IPS-20b (cell line): ENCODE measurements at regions not wholly inside any gene's neighbourhood (a gene's known extent, or its start where the extent isn't known, plus 50 kb on each side); places are given as distances from the start of the nearest gene placed in this dataset.

ENCODE experiments used
- H3K27ac ChIP-seq: one replicate; pipeline ENCODE4 v1.5.1; 2013; ENCODE audit warnings: low read length
- H3K27me3 ChIP-seq: 2 replicates; pipeline ENCODE4 v1.6.1; 2013; ENCODE audit warnings: mild to moderate bottlenecking, low read length, inconsistent platforms; ENCODE audit not compliant: insufficient read depth
- H3K36me3 ChIP-seq: 2 replicates; pipeline ENCODE4 v1.6.1; 2013; ENCODE audit warnings: low read depth, mild to moderate bottlenecking, inconsistent platforms, low read length, moderate library complexity; ENCODE audit not compliant: insufficient read depth
- H3K4me1 ChIP-seq: 2 replicates; pipeline ENCODE4 v1.6.1; 2013; ENCODE audit warnings: mild to moderate bottlenecking, control low read depth, inconsistent platforms, low read length, moderate library complexity; ENCODE audit not compliant: insufficient read depth
- H3K4me3 ChIP-seq: 2 replicates; pipeline ENCODE4 v1.5.1; 2013; ENCODE audit warnings: mild to moderate bottlenecking, low read length, inconsistent platforms
- H3K9ac ChIP-seq: 2 replicates; pipeline ENCODE4 v1.6.1; 2013; ENCODE audit warnings: low read depth, mild to moderate bottlenecking, inconsistent platforms, low read length, moderate library complexity
- H3K9me3 ChIP-seq: 2 replicates; pipeline ENCODE4 v1.6.1; 2013; ENCODE audit warnings: mild to moderate bottlenecking, low read depth, low read length, inconsistent platforms; ENCODE audit not compliant: insufficient read depth

GRCh38 chr4:10184041-10184440 is 67.4 kb upstream of the WDR1 start:
- H3K4me3 ChIP-seq: no peak overlapping the region
- H3K27ac ChIP-seq: no peak overlapping the region
- H3K27me3 ChIP-seq: no peaks in the 10 kb centered on the region
- no peaks in the 10 kb centered on the region for H3K9me3 ChIP-seq
- no peaks in the 10 kb centered on the region for H3K4me1 ChIP-seq
- no peak overlapping the region for H3K9ac ChIP-seq
- no peaks in the 10 kb centered on the region for H3K36me3 ChIP-seq

GRCh38 chr4:10183462-10183861 is 66.9 kb upstream of the WDR1 start:
- Histone ChIP-seq H3K4me3 (no peak overlapping the region), H3K27ac (no peak overlapping the region), H3K4me1 (no peaks in the 10 kb centered on the region), H3K36me3 (no peaks in the 10 kb centered on the region), H3K9ac (no peak overlapping the region), H3K27me3 (no peaks in the 10 kb centered on the region), H3K9me3 (no peaks in the 10 kb centered on the region)

GRCh38 chr4:10182446-10183424 is 66.1 kb upstream of the WDR1 start:
- Histone ChIP-seq H3K27me3 (no peaks in the 10 kb centered on the region), H3K9ac (no peak overlapping the region), H3K27ac (no peak overlapping the region), H3K9me3 (no peaks in the 10 kb centered on the region), H3K4me1 (no peaks in the 10 kb centered on the region), H3K4me3 (no peak overlapping the region), H3K36me3 (no peaks in the 10 kb centered on the region)

GRCh38 chr4:10181745-10182445 is 65.3 kb upstream of the WDR1 start:
- no peaks in the 10 kb centered on the region for H3K4me1 ChIP-seq
- no peaks in the 10 kb centered on the region for H3K36me3 ChIP-seq

GRCh38 chr4:10180927-10181744 is 64.5 kb upstream of the WDR1 start:
- Histone ChIP-seq H3K4me1 (no peaks in the 10 kb centered on the region), H3K9me3 (no peaks in the 10 kb centered on the region), H3K27ac (no peak overlapping the region), H3K4me3 (no peak overlapping the region), H3K9ac (no peak overlapping the region), H3K36me3 (no peaks in the 10 kb centered on the region), H3K27me3 (no peaks in the 10 kb centered on the region)

More at GRCh38 chr4:10181745-10182445, 65.3 kb upstream of the WDR1 start:
- no peaks in the 10 kb centered on the region for H3K9me3 ChIP-seq
- H3K9ac ChIP-seq: no peak overlapping the region
- H3K27ac ChIP-seq: no peak overlapping the region
- H3K27me3 ChIP-seq: no peaks in the 10 kb centered on the region
- no peak overlapping the region for H3K4me3 ChIP-seq

- no peaks in the 10 kb centered on the region for H3K4me1 ChIP-seq
- H3K27me3 ChIP-seq: no peaks in the 10 kb centered on the region
- H3K9ac ChIP-seq: no peak overlapping the region
- no peak overlapping the region for H3K4me3 ChIP-seq
- no peaks in the 10 kb centered on the region for H3K9me3 ChIP-seq
- H3K27ac ChIP-seq: no peak overlapping the region
- no peaks in the 10 kb centered on the region for H3K36me3 ChIP-seq
Observed at GRCh38 chr4:10180603-10180926, 64.0 kb upstream of the WDR1 start.

- Histone ChIP-seq H3K4me1 (no peaks in the 10 kb centered on the region), H3K27ac (no peak overlapping the region), H3K27me3 (no peaks in the 10 kb centered on the region), H3K9ac (no peak overlapping the region), H3K36me3 (no peaks in the 10 kb centered on the region), H3K9me3 (no peaks in the 10 kb centered on the region), H3K4me3 (no peak overlapping the region)
Observed at GRCh38 chr4:10179957-10180602, 63.5 kb upstream of the WDR1 start.

GRCh38 chr4:10178763-10179162 is 62.2 kb upstream of the WDR1 start:
- H3K4me1 ChIP-seq: peaks cover 4% of the 10 kb centered on the region
- H3K9me3 ChIP-seq: no peaks in the 10 kb centered on the region
- H3K9ac ChIP-seq: no peak overlapping the region
- H3K36me3 ChIP-seq: no peaks in the 10 kb centered on the region
- no peak overlapping the region for H3K27ac ChIP-seq
- no peak overlapping the region for H3K4me3 ChIP-seq
- H3K27me3 ChIP-seq: no peaks in the 10 kb centered on the region

- Histone ChIP-seq H3K27ac (no peak overlapping the region), H3K9me3 (no peaks in the 10 kb centered on the region), H3K4me3 (no peak overlapping the region), H3K4me1 (peaks cover 7% of the 10 kb centered on the region), H3K9ac (no peak overlapping the region), H3K36me3 (no peaks in the 10 kb centered on the region), H3K27me3 (no peaks in the 10 kb centered on the region)
Observed at GRCh38 chr4:10175626-10176025, 59.0 kb upstream of the WDR1 start.

- Histone ChIP-seq H3K4me1 (peaks cover 7% of the 10 kb centered on the region), H3K36me3 (no peaks in the 10 kb centered on the region), H3K9ac (no peak overlapping the region), H3K27ac (no peak overlapping the region), H3K9me3 (no peaks in the 10 kb centered on the region), H3K4me3 (no peak overlapping the region), H3K27me3 (no peaks in the 10 kb centered on the region)
Observed at GRCh38 chr4:10173754-10174749, 57.5 kb upstream of the WDR1 start.
